Amygdala (tissue), 56 donors: ENCODE measurements at regions not wholly inside any gene's neighbourhood (a gene's known extent, or its start where the extent isn't known, plus 50 kb on each side); places are given as distances from the start of the nearest gene placed in this dataset.
"Not testable (repeated sequence)": the region's sequence is repeated elsewhere in the genome, so short reads cannot be mapped to it uniquely, and the experiment has no call there.

ENCODE experiments used
- DNase-seq, 56 donors: peaks; one replicate each; lab custom pipeline; 2025; lab: John Stamatoyannopoulos, UW

- peak in 9 of 56 donors; percentile 4 to 38 (median 16) for DNase-seq
These were observed 222.1 kb downstream of the ZIC5 start for GRCh38 chr13:99749271-99750019.

- no peak for DNase-seq
These were observed 224.2 kb downstream of the ZIC5 start for GRCh38 chr13:99747403-99747710.

GRCh38 chr13:99746637-99747402, 224.7 kb downstream of the ZIC5 start:
- DNase-seq = no peak

GRCh38 chr13:99743094-99743493, 228.5 kb downstream of the ZIC5 start:
- no peak for DNase-seq

GRCh38 chr13:99741960-99742359, 229.6 kb downstream of the ZIC5 start:
- no peak for DNase-seq

GRCh38 chr13:99740251-99740979, 231.2 kb downstream of the ZIC5 start:
- DNase-seq = peak in 1 of 56 donors; percentile 8

GRCh38 chr13:99738626-99739025, 232.9 kb downstream of the ZIC5 start:
- DNase-seq = no peak

- DNase-seq = no peak
These were observed 233.9 kb downstream of the ZIC5 start for GRCh38 chr13:99737481-99738245.

- no peak for DNase-seq
These were observed 235.0 kb downstream of the ZIC5 start for GRCh38 chr13:99736541-99736940.

GRCh38 chr13:99734013-99734693, 232.9 kb downstream of the TM9SF2 start:
- no peak for DNase-seq

GRCh38 chr13:99733346-99733745, 232.1 kb downstream of the TM9SF2 start:
- no peak for DNase-seq

- no peak for DNase-seq
These were observed 230.5 kb downstream of the TM9SF2 start for GRCh38 chr13:99731747-99732146.

GRCh38 chr13:99730403-99730802, 229.1 kb downstream of the TM9SF2 start:
- DNase-seq = no peak

- no peak for DNase-seq
These were observed 228.5 kb downstream of the TM9SF2 start for GRCh38 chr13:99729745-99730144.

GRCh38 chr13:99727651-99728050, 226.4 kb downstream of the TM9SF2 start:
- DNase-seq = not testable (repeated sequence)

- no peak for DNase-seq
These were observed 225.1 kb downstream of the TM9SF2 start for GRCh38 chr13:99726282-99726894.

- no peak for DNase-seq
These were observed 224.4 kb downstream of the TM9SF2 start for GRCh38 chr13:99725644-99726043.

- DNase-seq = no peak
These were observed 223.6 kb downstream of the TM9SF2 start for GRCh38 chr13:99724633-99725517.

- no peak for DNase-seq
These were observed 222.6 kb downstream of the TM9SF2 start for GRCh38 chr13:99723878-99724277.
